HG03565 (cell line): ENCODE measurements at regions not wholly inside any gene's neighbourhood (a gene's known extent, or its start where the extent isn't known, plus 50 kb on each side); places are given as distances from the start of the nearest gene placed in this dataset.
"Not testable (repeated sequence)": the region's sequence is repeated elsewhere in the genome, so short reads cannot be mapped to it uniquely, and the experiment has no call there.

Experiments used
- ATAC-seq: cut with Tn5 transposase; IDR thresholded peaks from one replicate; pipeline ENCODE4 v1.9.1; 2021; ENCODE audit warnings: mild to moderate bottlenecking, moderate library complexity; ENCODE audit not compliant: unreplicated experiment

DNA sequence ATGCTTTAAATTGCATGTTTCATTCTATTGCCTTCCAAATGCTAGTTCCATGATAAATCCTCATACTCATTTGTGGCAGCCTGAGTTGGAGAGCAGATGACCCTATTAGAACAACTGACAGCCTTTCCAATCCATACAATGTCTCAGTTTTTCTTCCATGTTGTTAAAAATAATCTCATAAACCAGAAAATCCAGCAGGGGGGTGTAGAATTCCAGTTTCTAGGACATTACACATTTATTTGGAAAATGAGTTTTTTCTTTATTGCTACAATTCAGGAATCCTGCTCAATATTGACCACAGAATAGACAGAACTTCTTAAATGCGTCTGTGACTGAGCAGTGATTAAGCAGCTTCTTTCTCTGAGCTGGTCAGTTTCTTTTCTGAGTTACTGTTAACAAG is 174.2 kb upstream of the ATP10A start:
- no peak for ATAC-seq

DNA sequence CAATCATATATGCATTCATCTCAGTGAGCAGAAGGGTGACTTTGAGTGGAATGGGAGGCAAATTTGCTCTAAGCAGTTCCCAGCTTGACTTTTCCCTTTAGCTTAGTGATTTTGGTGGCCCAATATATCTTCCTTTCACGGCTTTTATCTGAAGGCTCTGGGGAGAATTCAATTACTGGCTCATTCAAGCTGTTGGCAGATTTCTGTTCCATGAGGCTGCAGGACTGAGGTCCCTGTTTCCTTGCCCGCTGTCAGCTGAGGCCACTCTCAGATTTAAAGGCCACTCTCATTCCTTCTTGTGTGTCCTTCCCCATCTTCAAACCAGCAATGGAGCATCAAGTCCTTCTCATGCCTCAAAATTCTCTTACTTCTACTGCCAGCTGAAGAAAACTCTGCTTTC is 170.4 kb upstream of the ATP10A start:
- no peak for ATAC-seq

DNA sequence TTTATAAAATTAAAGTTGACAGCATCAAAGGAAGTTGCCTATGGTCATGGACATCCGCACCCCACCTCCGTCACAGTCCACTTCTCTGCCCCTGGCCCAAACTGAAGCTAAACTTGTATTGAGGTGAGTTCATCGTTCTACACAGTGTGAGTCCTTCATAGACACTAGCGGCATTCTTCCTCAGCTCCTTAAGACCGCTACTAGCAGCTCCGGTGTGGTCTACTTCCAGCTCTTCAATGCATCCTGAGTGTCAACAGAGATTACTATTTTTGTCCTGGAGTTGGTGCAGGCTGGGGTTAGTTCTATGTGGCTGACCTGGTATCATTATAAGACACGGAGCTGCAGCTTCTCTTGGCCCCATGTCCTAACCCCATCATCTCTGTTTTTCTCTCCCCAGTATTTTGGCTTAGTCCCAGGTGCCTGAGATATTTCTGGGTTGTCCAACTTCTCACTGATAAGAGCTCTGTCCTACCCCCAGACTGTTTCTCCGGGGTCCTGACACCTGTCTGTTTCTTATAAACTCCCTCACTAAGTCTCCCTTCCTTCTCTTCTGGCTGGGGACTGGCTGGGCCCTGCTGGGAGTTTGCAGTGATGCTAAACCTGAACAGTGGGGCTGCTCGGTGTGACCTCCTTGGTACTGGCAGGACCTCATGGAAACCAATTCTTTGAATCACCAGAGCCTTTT is 169.2 kb upstream of the ATP10A start:
- ATAC-seq, result no peak

DNA sequence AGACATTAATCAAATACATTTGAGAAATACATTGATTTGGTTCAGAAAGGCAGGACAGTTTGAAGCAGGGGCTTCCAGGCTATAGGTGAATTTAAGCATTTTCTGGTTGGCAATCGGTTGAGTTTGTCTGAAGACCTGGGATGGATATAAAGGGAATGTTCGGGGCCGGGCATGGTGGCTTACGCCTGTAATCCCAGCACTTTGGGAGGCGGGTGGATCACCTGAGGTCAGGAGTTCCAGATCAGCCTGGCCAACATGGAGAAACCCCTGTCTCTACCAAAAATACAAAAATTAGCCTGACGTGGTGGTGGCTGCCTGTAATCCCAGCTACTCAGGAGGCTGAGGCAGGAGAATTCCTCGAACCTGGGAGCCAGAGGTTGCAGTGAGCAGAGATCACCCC is 166.5 kb upstream of the ATP10A start:
- ATAC-seq, result not testable (repeated sequence)

DNA sequence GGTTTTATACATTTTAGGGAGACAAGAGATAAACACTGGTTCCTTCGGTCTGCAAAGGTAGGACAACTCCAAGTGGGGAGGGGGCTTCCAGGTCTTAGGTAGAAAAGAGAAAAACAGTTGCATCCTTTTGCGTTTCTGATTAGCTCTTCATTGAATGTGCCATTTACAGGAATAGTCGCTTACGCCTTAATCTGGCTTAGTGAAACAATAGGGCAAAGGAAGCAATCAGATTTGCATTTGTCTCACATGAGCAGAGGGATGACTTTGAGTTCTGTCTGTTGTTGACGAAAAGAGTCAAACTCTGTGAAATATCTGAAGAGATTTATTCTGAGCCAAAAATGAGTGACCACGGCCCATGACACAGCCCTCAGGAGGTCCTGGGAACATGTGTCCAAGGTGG is 166.0 kb upstream of the ATP10A start:
- ATAC-seq, result no peak

DNA sequence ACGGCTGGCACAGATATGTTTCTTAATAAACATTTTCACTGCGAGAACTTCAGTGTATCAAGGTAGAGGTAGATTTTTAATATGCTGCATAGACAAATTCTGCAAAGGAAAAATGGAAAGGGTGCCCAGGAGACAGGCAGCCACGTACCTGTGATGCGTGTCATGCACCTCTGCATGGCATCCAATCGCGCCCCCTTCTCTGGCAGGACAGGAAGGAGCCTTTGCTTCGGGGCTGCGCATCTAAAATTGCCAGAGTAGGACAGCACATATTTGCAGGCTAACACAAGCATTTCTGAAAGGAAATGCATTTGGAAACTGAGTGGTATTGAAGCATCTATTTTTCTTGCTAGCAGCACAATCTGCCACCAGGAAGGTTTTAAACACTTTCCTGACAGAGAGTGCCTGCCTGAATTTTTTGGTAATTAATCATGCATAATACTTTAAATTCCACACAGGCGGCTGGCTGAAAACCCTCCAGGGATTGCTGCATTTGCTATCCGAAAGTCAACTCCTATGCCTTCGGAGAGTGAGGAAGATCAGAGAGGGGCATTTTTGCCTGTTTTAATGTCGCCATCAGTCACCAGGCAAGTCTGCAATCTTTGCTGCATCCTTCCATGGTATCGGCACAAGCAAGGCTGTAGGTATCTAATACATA is 165.1 kb upstream of the ATP10A start:
- ATAC-seq, result no peak

DNA sequence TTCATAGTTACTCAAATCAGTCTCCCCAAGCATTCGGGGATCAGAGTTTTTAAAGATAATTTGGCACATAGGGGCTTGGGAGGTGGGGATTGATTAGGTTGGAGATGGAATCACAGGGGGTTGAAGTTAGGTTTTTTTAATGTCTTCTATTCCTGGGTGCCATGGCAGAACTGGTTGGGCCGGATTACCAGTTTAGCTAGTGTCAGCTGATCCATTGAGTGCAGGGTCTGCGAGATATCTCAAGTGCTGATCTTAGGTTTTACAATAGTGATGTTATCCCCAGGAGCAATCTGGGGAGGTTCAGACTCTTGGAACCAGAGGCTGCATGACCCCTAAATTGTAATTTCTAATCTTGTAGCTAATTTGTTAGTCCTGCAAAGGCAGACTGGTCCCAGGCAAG is 163.5 kb upstream of the ATP10A start:
- not testable (repeated sequence) for ATAC-seq

DNA sequence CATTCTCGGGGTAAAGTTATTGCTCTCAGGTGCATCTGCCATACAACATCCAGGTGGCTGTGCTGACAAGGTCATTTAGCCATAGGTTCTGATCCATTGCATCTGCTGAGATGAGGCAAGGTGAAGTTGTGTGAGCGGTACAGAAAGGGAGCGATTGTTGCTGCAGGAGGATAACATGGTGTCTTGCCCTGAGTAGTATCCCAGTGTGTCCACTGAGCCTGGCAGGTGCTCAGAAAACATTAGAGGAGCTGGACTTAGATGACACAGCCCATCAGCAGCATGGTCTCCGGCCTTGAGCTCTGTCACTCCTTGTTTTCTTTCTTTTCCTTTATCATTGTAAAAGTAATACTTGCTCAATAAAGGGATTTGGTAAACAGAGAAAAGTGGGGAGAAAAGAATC is 161.1 kb upstream of the ATP10A start:
- ATAC-seq, result no peak

DNA sequence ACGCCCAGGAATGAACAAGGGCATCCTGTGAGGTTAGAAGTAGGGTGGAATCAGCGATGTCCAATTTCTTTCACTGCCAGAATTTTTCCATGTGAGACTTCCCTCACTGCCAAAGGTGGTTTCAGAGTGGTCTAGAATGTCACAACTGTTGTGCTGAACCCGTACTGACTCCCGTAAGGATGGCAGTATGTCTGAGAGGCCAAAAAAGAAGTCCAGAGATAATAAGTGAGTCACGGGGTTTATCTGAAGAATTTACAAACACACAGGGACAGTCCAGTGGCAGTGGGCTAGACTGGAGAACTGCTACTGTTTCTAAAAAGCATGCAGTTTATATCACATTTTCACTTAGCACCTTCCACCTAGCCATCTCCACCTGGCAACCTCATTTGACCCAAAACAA is 160.6 kb upstream of the ATP10A start:
- ATAC-seq, result no peak

DNA sequence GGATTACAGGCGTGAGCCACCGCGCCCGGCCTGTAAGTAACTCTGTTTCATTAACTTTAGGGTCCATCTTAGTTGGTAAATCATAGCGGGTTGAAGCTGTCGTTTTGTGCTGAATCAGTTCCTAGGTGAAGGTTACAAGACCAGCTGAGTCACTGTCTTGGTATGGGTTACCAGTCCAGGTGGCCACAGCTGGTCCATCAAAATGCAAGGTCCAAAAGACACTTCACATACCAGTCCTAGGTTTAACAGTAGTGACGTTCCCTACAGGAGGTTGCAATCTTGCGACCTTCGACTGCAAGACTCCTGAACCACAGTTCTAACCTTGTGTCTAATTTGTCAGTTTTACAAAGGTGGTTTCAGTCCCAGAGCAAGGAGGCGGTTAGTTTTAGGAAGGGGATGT is 160.1 kb upstream of the ATP10A start:
- no peak for ATAC-seq

DNA sequence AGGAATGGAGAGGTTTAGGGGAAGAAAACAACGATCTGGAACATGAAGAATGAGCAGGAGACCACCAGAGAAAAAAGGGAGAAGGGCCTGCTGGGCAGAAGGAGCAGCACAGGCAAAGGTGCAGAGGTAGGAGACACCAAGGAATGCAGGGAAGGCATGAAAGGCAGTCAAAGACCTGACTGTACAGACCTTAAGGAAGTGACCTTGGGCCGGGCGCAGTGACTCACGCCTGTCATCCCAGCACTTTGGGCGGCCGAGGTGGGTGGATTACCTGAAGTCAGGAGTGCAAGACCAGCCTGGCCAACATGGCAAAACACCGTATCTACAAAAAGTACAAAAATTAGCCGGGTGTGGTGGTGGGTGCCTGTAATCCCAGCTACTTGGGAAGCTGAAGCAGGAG is 157.7 kb upstream of the ATP10A start:
- ATAC-seq, result no peak

DNA sequence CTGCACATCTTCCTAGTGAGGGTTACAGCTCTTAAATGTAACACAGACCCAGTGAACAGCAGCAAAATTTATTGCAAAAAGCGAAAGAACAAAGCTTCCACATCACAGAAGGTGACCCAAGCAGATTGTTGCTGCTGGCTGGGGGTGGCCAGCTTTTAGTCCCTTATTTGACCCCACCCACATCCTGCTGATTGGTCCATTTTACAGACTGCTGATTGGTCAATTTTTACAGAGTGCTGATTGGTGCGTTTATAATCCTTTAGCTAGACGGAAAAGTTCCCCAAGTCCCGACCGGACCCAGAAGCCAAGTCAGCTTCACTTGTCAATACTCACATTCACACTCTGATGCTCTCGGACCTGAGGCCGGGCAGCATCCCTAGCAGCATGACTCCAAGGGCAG is 154.5 kb upstream of the ATP10A start:
- no peak for ATAC-seq

DNA sequence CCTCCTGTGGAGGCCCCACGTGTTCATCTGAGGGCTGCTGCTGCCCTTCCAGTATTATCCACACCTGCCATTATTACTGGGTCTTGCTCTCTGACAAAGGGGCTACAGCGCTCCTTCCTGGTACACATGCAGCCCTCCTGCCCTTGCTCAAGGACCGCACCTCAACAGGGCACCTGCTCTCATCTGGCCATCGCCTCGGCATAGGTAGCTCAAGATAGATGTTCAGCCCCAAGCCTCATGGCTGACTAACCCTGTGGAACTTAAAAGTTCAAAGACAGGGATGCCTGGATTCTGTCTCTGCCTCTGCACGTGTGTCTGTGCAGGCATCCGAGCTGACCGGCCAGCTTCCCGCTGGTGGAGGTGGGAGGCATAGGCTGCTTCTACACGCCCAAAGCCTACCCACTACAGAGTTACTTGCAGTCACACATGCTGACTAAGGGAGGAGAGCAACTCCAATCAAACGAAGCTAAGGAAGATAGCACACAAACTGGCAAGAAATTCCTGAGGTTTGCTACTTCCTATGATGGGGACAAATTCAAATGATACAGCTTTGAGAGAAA is 152.5 kb upstream of the ATP10A start:
- no peak for ATAC-seq

DNA sequence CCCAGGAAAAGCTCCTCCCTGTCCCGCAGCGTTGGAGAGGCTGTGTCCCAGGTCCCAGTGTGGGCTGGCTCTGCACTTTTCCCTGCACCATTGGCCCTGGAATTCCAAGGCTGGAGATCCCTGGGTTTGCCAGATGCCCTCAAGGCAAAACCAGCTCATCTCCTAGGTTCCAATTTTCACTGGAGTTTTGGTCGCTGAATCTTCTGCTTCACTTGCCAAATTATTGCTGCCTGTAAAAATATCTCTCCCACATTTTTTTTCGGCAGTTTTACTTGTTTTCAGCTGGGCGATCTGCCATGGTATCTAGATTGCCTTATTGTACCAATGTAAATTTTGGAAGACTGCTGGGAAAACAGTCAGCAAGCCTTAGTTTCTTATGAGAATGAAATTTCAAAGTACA is 150.9 kb upstream of the ATP10A start:
- no peak for ATAC-seq

DNA sequence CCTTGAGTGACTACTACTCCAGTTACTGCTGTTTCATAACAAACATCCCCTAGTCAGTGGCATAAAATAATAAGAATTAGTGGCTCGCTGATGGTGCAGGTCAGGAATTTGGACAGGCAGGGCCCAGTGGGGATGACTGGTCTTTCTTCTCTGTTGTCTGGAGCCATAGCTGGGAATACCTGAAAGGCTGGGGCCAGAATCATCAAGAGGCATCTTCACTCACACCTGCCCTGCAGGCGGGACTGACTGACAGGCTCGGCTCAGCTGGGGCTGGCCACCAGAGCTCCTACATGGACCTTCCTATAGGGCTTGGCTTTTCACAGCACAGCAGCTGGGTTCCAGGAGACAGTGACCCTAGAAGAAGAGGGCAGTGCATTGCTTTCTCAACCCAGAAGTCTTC is 148.8 kb upstream of the ATP10A start:
- no peak for ATAC-seq

DNA sequence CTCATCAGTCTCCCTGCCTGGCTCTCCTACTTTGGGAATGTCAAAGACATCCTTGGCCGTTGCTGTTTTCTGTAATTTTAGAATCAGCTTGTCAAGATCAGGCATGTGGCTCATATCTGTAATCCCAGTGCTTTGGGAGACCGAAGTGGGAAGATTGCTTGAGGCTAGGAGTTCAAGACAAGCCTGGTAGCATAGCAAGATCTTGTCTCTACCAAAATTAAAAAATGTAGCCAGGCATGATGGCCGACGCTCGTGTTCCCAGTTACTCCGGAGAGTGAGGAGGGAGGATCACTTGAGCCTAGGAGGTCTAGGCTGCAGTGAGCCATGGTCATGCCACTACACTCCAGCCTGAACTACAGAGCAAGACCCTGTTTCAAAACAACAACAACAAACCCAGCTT is 144.0 kb upstream of the ATP10A start:
- ATAC-seq, result no peak

DNA sequence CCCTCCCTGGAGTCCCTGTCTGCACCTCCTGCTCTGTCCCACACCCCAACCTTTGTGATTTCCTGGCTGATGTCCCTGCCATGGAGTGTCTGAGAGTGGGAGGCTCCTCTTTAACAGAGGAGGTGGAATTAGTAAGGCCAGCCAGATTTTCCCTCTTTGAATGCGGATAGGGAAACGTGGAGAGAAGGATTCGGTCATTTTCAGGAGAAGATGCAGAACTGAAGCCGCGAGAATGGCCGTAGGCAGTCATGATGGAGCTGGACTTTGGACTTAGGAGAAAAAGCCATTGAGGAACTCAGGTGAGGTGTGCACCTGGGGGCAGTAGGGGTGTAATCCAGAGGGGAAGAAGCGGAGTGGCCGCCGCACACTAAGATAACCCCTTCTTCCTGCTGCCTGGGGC is 138.1 kb upstream of the ATP10A start:
- no peak for ATAC-seq

DNA sequence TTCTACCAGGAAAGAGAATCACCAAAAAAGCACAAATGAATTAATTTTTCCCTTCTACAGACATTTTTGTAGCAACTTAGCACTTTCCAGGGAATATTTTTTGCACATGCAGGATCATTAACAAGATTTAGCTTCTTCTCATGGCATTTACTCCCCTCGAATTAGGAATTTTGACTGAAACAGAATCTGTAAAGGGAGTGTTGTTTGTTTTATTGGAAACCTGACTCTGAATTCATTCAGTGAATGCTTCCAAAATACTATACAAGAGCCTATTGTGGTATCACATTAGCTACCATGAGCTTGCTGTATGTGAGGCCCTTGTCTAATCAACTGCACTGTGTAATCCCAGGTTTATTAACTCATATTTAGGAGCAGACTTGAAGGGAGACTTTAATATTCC is 130.4 kb upstream of the ATP10A start:
- ATAC-seq, result no peak

DNA sequence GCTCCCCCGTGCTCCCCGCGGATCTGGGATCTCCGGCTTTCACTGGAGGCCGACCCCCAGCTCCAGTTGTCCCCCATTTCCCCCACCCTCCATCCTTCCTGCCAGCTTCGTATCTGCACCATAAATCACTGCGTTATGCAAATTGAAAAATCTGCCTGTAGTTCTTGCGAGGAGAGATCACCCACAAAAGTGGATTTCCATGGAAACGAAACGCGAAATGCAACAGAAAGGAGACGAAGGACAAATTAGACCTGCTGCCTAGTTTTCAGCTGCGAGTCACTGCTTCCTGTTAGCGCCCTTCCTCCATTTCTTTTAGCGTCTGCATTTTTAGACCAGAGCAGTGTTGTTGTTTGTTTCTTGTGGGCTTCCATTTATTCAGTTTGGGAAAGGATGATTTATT is 127.1 kb upstream of the ATP10A start:
- no peak for ATAC-seq

DNA sequence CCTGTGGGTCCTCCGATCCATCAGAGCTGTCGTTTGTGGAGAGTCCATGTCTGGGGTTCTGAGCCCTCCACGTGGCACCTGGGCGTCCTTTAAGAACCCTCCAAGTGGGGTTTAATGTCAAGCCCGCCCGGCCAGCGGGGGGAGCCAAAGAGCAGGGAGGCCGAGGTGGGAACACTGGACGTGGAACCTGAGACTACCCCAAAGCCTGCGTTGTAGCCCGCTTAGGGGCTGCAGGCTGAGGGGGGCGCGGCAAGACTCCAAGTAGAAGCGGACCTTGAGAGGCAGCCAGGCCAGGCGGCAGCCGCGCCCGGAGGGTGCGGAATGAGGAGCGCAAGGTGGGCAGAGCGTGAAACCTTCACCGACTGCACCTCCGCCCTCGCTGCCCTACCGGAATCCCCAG is 126.2 kb upstream of the ATP10A start:
- no peak for ATAC-seq

DNA sequence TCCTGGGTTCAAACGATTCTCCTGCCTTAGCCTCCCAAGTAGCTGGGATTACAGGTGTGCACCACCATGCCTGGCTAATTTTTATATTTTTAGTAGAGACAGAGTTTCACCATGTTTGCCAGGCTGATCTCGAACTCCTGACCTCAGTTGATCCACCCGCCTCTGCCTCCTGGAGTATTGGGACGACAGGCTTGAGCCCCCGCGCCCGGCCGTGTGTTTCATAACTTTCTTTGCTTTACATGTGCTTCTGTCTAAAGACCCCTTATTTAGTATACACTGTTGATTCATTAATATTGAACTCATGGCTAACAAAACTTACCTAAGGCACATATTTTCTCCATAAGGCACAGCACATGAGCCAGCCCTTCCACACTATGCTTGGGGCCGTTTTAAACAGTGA is 125.6 kb upstream of the ATP10A start:
- ATAC-seq, result not testable (repeated sequence)

DNA sequence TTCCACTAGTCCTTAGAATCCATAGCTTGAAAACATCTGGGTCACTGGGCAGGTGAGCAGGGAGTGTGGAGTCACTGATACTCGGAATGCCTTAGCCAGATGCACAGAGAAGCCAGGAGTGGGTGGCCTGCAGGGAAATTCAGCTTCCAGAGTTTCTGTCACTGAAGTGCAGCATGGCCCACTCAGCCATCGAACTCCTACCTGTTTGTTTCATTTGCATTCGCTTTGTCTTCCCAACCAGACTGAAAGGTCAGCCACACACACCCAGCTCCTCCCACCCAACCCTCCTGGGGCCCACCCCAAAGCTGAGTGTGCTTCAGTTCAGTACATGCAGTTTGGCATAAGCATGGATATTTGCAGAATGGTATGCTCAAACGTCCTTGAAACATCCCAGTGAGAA is 124.5 kb upstream of the ATP10A start:
- ATAC-seq, result no peak

DNA sequence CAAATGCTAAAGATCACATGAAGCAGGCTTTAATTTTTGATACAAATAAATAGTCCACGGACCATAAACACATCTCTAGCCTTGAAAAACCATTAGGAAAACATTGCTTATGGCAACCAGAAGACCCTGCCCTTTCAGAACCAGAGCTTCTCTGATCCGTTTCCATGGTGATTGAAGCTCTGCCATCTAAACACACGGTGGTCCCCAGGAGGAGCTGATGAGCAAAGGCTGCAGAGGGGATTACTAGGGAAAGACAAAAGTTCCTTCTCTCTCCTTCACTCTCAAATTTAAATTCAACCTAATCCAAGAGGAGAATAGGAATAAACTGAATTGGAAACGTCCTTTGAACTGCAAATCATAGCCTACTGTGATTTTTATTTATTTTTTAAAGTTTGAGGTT is 122.0 kb upstream of the ATP10A start:
- no peak for ATAC-seq
